ENCODE measurements at regions not wholly inside any gene's neighbourhood (a gene's known extent, or its start where the extent isn't known, plus 50 kb on each side); places are given as distances from the start of the nearest gene placed in this dataset.

DNA sequence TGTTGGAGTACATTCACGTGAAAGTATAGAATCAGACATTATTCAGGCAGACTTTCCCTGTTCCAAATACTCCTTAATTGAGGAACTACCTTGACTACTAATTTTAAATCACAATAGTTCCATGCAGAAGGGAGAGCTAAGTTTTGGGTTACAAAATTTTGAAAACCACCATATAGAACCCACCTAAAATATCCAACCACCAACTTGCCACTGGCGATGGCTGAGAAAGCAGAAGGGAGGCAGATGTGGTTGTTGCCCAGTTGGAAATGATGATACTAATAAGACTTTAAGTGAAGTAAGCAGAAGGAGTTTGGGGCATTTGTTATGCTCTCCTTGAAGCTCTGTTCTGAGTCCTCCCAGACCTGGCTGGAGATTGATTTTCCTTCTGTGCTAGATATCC is 190.7 kb downstream of the HLX start:
- no peak overlapping the region for H3K9ac ChIP-seq (ENCODE audit: low read length)

GRCh38 chr1:221071777-221072176 is 192.5 kb downstream of the HLX start:
- Histone ChIP-seq H3K9me3 (ENCODE audit: insufficient read depth, low read depth, low read length) (no peaks in the 10 kb centered on the region), H2BK120ac (ENCODE audit: insufficient read depth, low read length, poor library complexity) (no peak overlapping the region), H3K4me1 (ENCODE audit: control insufficient read depth in 1 of 2, insufficient read depth in 2 of 2, low read length in 2 of 2) (no peaks in the 10 kb centered on the region), H3K18ac (ENCODE audit: low read length) (no peak overlapping the region), H3K14ac (ENCODE audit: low read length) (no peak overlapping the region), H3K23ac (ENCODE audit: low read length) (no peak overlapping the region), H3K4me3 (ENCODE audit: low read depth, low read length) (no peak overlapping the region), H2AFZ (ENCODE audit: insufficient read depth, low read length, poor library complexity) (no peak overlapping the region), H2BK12ac (ENCODE audit: low read length) (no peak overlapping the region), H4K91ac (ENCODE audit: low read depth, low read length) (no peak overlapping the region), H3K4ac (ENCODE audit: low read depth, low read length) (no peak overlapping the region), H3K4me2 (ENCODE audit: low read length) (no peak overlapping the region), H2BK5ac (ENCODE audit: low read depth, low read length, poor library complexity) (no peak overlapping the region), H3K36me3 (ENCODE audit: control insufficient read depth in 1 of 2, insufficient read depth in 2 of 2, low read length in 2 of 2) (no peaks in the 10 kb centered on the region), H3K27ac (ENCODE audit: low read depth, low read length) (no peak overlapping the region), H3K79me2 (ENCODE audit: control insufficient read depth, insufficient read depth, low read length, poor library complexity) (no peaks in the 10 kb centered on the region), H3K27me3 (ENCODE audit: insufficient read depth, low read length) (no peaks in the 10 kb centered on the region), H3K9ac (ENCODE audit: low read length) (no peak overlapping the region), H4K8ac (ENCODE audit: low read depth, low read length) (no peak overlapping the region), H2AK5ac (ENCODE audit: low read length) (no peak overlapping the region), H3K79me1 (ENCODE audit: low read length) (no peaks in the 10 kb centered on the region), H4K12ac (ENCODE audit: low read depth, low read length) (no peak overlapping the region)
- no peak for DNase-seq
- WGBS (ENCODE audit: extremely low coverage, insufficient coverage, insufficient read length): no CpG with 5 or more reads among the region's 1 CpG

More for the DNA sequence above, 190.7 kb downstream of the HLX start:
- Histone ChIP-seq H2BK120ac (ENCODE audit: insufficient read depth, low read length, poor library complexity) (no peak overlapping the region), H2BK5ac (ENCODE audit: low read depth, low read length, poor library complexity) (no peak overlapping the region), H3K27me3 (ENCODE audit: insufficient read depth, low read length) (no peaks in the 10 kb centered on the region), H2AK5ac (ENCODE audit: low read length) (no peak overlapping the region), H3K9me3 (ENCODE audit: insufficient read depth, low read depth, low read length) (no peaks in the 10 kb centered on the region), H2BK12ac (ENCODE audit: low read length) (no peak overlapping the region), H3K4me2 (ENCODE audit: low read length) (no peak overlapping the region), H3K23ac (ENCODE audit: low read length) (no peak overlapping the region), H3K27ac (ENCODE audit: low read depth, low read length) (no peak overlapping the region), H3K14ac (ENCODE audit: low read length) (no peak overlapping the region), H3K4ac (ENCODE audit: low read depth, low read length) (no peak overlapping the region), H3K18ac (ENCODE audit: low read length) (no peak overlapping the region), H3K79me1 (ENCODE audit: low read length) (no peaks in the 10 kb centered on the region), H3K79me2 (ENCODE audit: control insufficient read depth, insufficient read depth, low read length, poor library complexity) (no peaks in the 10 kb centered on the region), H3K36me3 (ENCODE audit: control insufficient read depth in 1 of 2, insufficient read depth in 2 of 2, low read length in 2 of 2) (no peaks in the 10 kb centered on the region), H2AFZ (ENCODE audit: insufficient read depth, low read length, poor library complexity) (no peak overlapping the region), H4K8ac (ENCODE audit: low read depth, low read length) (no peak overlapping the region), H4K91ac (ENCODE audit: low read depth, low read length) (no peak overlapping the region), H3K4me3 (ENCODE audit: low read depth, low read length) (no peak overlapping the region), H4K12ac (ENCODE audit: low read depth, low read length) (no peak overlapping the region), H3K4me1 (ENCODE audit: control insufficient read depth in 1 of 2, insufficient read depth in 2 of 2, low read length in 2 of 2) (no peaks in the 10 kb centered on the region)
- no CpG with 5 or more reads among the region's 2 CpGs for WGBS (ENCODE audit: extremely low coverage, insufficient coverage, insufficient read length)
- no peak for DNase-seq

- H4K8ac ChIP-seq (ENCODE audit: low read depth, low read length): no peak overlapping the region
- H2BK12ac ChIP-seq (ENCODE audit: low read length): no peak overlapping the region
- WGBS (ENCODE audit: extremely low coverage, insufficient coverage, insufficient read length): no CpG with 5 or more reads among the region's 1 CpG
- no peak overlapping the region for H3K4ac ChIP-seq (ENCODE audit: low read depth, low read length)
- no peak overlapping the region for H3K18ac ChIP-seq (ENCODE audit: low read length)
- no peaks in the 10 kb centered on the region for H3K79me2 ChIP-seq (ENCODE audit: control insufficient read depth, insufficient read depth, low read length, poor library complexity)
- H2AFZ ChIP-seq (ENCODE audit: insufficient read depth, low read length, poor library complexity): no peak overlapping the region
- no peak overlapping the region for H2BK120ac ChIP-seq (ENCODE audit: insufficient read depth, low read length, poor library complexity)
- H3K9me3 ChIP-seq (ENCODE audit: insufficient read depth, low read depth, low read length): no peaks in the 10 kb centered on the region
- H3K4me3 ChIP-seq (ENCODE audit: low read depth, low read length): no peak overlapping the region
- H3K27me3 ChIP-seq (ENCODE audit: insufficient read depth, low read length): no peaks in the 10 kb centered on the region
- DNase-seq: no peak
- no peak overlapping the region for H3K14ac ChIP-seq (ENCODE audit: low read length)
- H4K91ac ChIP-seq (ENCODE audit: low read depth, low read length): no peak overlapping the region
- no peak overlapping the region for H2BK5ac ChIP-seq (ENCODE audit: low read depth, low read length, poor library complexity)
- H3K79me1 ChIP-seq (ENCODE audit: low read length): no peaks in the 10 kb centered on the region
- no peak overlapping the region for H3K9ac ChIP-seq (ENCODE audit: low read length)
- no peak overlapping the region for H3K27ac ChIP-seq (ENCODE audit: low read depth, low read length)
- H3K36me3 ChIP-seq (ENCODE audit: control insufficient read depth in 1 of 2, insufficient read depth in 2 of 2, low read length in 2 of 2): no peaks in the 10 kb centered on the region
- H3K4me1 ChIP-seq (ENCODE audit: control insufficient read depth in 1 of 2, insufficient read depth in 2 of 2, low read length in 2 of 2): no peaks in the 10 kb centered on the region
- H2AK5ac ChIP-seq (ENCODE audit: low read length): no peak overlapping the region
- no peak overlapping the region for H3K23ac ChIP-seq (ENCODE audit: low read length)
- H4K12ac ChIP-seq (ENCODE audit: low read depth, low read length): no peak overlapping the region
- H3K4me2 ChIP-seq (ENCODE audit: low read length): no peak overlapping the region
Measured at GRCh38 chr1:221072214-221072613, 193.0 kb downstream of the HLX start.

DNA sequence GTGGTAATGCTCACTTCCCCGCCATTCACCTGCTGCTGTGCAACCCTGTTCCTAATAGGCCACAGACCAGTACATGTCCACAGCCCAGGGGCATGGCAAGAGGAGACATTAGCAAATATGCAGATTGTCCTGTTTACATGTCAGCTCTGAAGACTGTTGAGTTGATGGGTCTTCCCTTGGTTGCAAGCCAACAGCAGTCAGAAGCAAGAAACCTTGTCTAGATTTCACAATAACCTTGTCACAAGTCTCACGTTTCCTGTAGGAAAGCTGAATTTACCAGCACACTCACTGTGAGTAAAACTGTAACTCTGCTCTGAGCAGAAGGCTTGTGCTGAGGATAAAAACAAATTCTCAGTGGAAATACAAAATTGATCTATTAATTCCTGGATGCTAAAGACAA is 195.1 kb downstream of the HLX start:
- Histone ChIP-seq H4K8ac (ENCODE audit: low read depth, low read length) (no peak overlapping the region), H2AK5ac (ENCODE audit: low read length) (no peak overlapping the region), H2AFZ (ENCODE audit: insufficient read depth, low read length, poor library complexity) (no peak overlapping the region), H3K27me3 (ENCODE audit: insufficient read depth, low read length) (no peaks in the 10 kb centered on the region), H2BK12ac (ENCODE audit: low read length) (no peak overlapping the region), H3K79me1 (ENCODE audit: low read length) (no peaks in the 10 kb centered on the region), H3K27ac (ENCODE audit: low read depth, low read length) (no peak overlapping the region), H3K18ac (ENCODE audit: low read length) (no peak overlapping the region), H3K4ac (ENCODE audit: low read depth, low read length) (no peak overlapping the region), H3K4me3 (ENCODE audit: low read depth, low read length) (no peak overlapping the region), H3K4me1 (ENCODE audit: control insufficient read depth in 1 of 2, insufficient read depth in 2 of 2, low read length in 2 of 2) (no peaks in the 10 kb centered on the region), H2BK5ac (ENCODE audit: low read depth, low read length, poor library complexity) (no peak overlapping the region), H2BK120ac (ENCODE audit: insufficient read depth, low read length, poor library complexity) (no peak overlapping the region), H3K14ac (ENCODE audit: low read length) (no peak overlapping the region), H3K9ac (ENCODE audit: low read length) (no peak overlapping the region), H4K91ac (ENCODE audit: low read depth, low read length) (no peak overlapping the region), H3K79me2 (ENCODE audit: control insufficient read depth, insufficient read depth, low read length, poor library complexity) (no peaks in the 10 kb centered on the region), H3K36me3 (ENCODE audit: control insufficient read depth in 1 of 2, insufficient read depth in 2 of 2, low read length in 2 of 2) (no peaks in the 10 kb centered on the region), H3K9me3 (ENCODE audit: insufficient read depth, low read depth, low read length) (no peaks in the 10 kb centered on the region), H4K12ac (ENCODE audit: low read depth, low read length) (no peak overlapping the region), H3K23ac (ENCODE audit: low read length) (no peak overlapping the region), H3K4me2 (ENCODE audit: low read length) (no peak overlapping the region)
- WGBS (ENCODE audit: extremely low coverage, insufficient coverage, insufficient read length): no CpG with 5 or more reads among the region's 2 CpGs
- DNase-seq: no peak

Data from trophoblast cell (in vitro differentiated cells and primary cell).